Ishikawa (cell line): ENCODE measurements at regions not wholly inside any gene's neighbourhood (a gene's known extent, or its start where the extent isn't known, plus 50 kb on each side); places are given as distances from the start of the nearest gene placed in this dataset.

Experiments used
- CEBPB ChIP-seq: IDR thresholded peaks from 2 replicates; pipeline ENCODE4 v1.6.1; 2012
- CREB1 ChIP-seq: IDR thresholded peaks from 2 replicates; pipeline ENCODE4 v1.6.1; 2012; ENCODE audit warnings: low read depth
- EGR1 ChIP-seq: IDR thresholded peaks from 2 replicates; pipeline ENCODE4 v1.6.1; 2012
- EP300 ChIP-seq: IDR thresholded peaks from 2 replicates; pipeline ENCODE4 v1.6.1; 2012; ENCODE audit warnings: borderline replicate concordance
- FOXM1 ChIP-seq: IDR thresholded peaks from 2 replicates; pipeline ENCODE4 v1.6.1; 2012; ENCODE audit warnings: low read depth, borderline replicate concordance
- NFIC ChIP-seq: IDR thresholded peaks from 2 replicates; pipeline ENCODE4 v1.6.1; 2012
- RAD21 ChIP-seq: IDR thresholded peaks from 2 replicates; pipeline ENCODE4 v1.6.1; 2012; ENCODE audit warnings: low read depth
- TAF1 ChIP-seq: IDR thresholded peaks from 2 replicates; pipeline ENCODE4 v1.6.1; 2012; ENCODE audit warnings: low read depth, mild to moderate bottlenecking
- TCF12 ChIP-seq: IDR thresholded peaks from 2 replicates; pipeline ENCODE4 v1.6.1; 2012; ENCODE audit warnings: low read depth
- TEAD4 ChIP-seq: IDR thresholded peaks from 2 replicates; pipeline ENCODE4 v1.6.1; 2012
- YY1 ChIP-seq: IDR thresholded peaks from 2 replicates; pipeline ENCODE4 v1.6.1; 2012; ENCODE audit warnings: low read depth
- ZBTB7A ChIP-seq: IDR thresholded peaks from 2 replicates; pipeline ENCODE4 v1.6.1; 2012; ENCODE audit warnings: low read depth
- TF ChIP-seq, protein P1 (sequence below): IDR thresholded peaks from 2 replicates; pipeline ENCODE4 v1.6.1; 2012
- TF ChIP-seq, protein P2 (sequence below): IDR thresholded peaks from 2 replicates; pipeline ENCODE4 v1.6.1; 2012
- TF ChIP-seq, protein P3 (sequence below): IDR thresholded peaks from 2 replicates; pipeline ENCODE4 v1.6.1; 2012; ENCODE audit warnings: low read depth, mild to moderate bottlenecking

DNA sequence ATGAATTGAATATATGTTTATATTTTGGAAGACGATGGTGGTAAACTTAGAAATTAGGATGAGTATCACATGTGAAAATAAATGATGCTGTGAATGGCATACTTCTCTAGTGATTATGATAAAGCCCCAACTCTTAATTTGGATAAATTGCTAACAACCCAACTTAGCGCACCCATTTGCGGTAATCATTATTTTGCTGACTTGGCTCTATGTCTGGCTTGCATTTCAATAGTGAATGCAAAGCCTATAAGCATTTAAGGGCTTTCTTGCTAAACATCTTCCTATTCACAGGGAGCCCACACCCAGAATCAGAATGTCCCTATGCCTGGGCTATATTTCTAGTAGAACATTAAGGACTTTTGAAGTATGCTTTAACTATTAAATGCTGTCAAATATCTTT, 910.7 kb upstream of the FANCL start:
- TF ChIP-seq EGR1, result no peak
- TF ChIP-seq, protein P1, sequence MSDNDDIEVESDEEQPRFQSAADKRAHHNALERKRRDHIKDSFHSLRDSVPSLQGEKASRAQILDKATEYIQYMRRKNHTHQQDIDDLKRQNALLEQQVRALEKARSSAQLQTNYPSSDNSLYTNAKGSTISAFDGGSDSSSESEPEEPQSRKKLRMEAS, result no peak
- TF ChIP-seq, protein P2, sequence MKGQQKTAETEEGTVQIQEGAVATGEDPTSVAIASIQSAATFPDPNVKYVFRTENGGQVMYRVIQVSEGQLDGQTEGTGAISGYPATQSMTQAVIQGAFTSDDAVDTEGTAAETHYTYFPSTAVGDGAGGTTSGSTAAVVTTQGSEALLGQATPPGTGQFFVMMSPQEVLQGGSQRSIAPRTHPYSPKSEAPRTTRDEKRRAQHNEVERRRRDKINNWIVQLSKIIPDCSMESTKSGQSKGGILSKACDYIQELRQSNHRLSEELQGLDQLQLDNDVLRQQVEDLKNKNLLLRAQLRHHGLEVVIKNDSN, result no peak
- no peak for TF ChIP-seq TCF12
- no peak for TF ChIP-seq RAD21
- TF ChIP-seq TEAD4, result no peak
- no peak for TF ChIP-seq CREB1
- TF ChIP-seq CEBPB, result no peak
- no peak for TF ChIP-seq EP300
- TF ChIP-seq TAF1, result no peak
- no peak for TF ChIP-seq ZBTB7A

DNA sequence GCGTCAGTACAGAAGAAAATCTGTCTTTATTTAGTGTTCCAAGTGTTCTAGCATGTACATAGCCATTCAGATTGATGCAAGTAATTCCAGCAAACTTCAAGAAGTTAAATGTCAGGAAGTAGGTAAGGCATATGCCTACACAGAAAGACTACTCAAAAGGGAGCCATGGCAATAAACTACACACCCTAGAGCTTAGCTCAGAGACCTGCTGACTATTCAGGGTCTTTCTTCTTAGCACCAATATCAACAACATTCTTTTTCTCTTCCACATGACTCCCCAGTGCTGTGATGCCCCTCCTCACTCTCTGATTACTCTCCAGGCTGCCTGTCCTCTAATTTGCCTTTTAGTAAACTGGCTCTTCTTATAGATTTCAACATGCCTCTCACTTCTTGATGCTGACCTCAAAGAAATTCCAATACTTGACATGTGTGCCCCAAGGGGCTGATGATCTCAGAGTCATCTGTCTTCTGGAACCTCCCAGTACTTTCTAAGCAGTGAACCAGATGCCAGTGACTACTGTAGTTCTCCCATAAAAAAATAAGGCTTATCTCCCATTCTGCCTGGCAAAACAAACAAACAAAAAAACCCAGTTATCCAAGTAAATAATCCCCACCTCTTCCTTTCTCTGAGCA, 909.2 kb upstream of the FANCL start:
- TF ChIP-seq, protein P3, sequence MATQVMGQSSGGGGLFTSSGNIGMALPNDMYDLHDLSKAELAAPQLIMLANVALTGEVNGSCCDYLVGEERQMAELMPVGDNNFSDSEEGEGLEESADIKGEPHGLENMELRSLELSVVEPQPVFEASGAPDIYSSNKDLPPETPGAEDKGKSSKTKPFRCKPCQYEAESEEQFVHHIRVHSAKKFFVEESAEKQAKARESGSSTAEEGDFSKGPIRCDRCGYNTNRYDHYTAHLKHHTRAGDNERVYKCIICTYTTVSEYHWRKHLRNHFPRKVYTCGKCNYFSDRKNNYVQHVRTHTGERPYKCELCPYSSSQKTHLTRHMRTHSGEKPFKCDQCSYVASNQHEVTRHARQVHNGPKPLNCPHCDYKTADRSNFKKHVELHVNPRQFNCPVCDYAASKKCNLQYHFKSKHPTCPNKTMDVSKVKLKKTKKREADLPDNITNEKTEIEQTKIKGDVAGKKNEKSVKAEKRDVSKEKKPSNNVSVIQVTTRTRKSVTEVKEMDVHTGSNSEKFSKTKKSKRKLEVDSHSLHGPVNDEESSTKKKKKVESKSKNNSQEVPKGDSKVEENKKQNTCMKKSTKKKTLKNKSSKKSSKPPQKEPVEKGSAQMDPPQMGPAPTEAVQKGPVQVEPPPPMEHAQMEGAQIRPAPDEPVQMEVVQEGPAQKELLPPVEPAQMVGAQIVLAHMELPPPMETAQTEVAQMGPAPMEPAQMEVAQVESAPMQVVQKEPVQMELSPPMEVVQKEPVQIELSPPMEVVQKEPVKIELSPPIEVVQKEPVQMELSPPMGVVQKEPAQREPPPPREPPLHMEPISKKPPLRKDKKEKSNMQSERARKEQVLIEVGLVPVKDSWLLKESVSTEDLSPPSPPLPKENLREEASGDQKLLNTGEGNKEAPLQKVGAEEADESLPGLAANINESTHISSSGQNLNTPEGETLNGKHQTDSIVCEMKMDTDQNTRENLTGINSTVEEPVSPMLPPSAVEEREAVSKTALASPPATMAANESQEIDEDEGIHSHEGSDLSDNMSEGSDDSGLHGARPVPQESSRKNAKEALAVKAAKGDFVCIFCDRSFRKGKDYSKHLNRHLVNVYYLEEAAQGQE, result no peak
- TF ChIP-seq EGR1 (no peak), CEBPB (no peak), TEAD4 (no peak), NFIC (no peak), TCF12 (no peak), FOXM1 (no peak), CREB1 (no peak), YY1 (no peak), TAF1 (no peak), ZBTB7A (no peak), EP300 (no peak), RAD21 (no peak)
- TF ChIP-seq, protein P2, result no peak
- TF ChIP-seq, protein P1, result no peak

DNA sequence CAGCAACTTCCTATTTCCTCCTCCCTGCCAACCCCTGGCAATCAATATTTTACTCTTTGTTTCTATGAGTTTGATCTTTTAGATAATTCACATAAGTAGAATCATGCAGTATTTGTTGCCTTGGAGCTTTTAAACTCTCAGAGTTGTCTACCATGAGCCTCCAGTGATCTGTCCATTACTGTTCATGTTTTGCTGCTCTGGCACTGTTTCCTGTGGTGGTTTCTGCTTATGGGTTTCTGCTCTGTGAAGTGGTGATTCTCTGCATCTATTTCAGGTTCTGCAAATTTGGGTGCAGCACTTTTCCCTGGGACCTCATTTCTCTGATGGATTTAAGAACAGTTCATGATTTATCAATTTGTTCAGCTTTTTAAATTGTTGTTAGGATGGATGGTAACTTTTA, 908.1 kb upstream of the FANCL start:
- TF ChIP-seq TCF12, result no peak
- TF ChIP-seq, protein P3, result no peak
- TF ChIP-seq NFIC, result no peak
- no peak for TF ChIP-seq CREB1
- no peak for TF ChIP-seq TAF1
- TF ChIP-seq FOXM1, result no peak
- TF ChIP-seq YY1, result no peak
- TF ChIP-seq TEAD4, result no peak
- TF ChIP-seq ZBTB7A, result no peak

DNA sequence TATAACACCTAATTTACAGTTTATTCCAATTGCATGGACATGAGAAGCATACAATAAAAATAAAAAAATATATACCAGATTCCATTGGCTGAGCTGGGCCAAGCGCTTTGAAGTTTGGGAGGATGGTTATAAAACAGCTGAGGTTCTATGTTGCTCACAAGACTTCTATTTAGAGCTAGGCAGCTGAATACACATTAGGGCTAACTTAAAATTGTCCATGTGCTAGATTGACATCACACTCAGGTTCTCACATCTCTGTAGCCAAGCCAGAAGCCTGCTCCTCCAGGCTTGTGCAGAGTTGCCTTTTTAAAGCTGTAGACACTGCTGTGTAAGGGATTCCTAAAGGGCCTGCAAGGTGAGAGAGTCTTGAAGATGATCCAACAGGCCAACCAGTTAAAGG, 871.1 kb upstream of the FANCL start:
- TF ChIP-seq, protein P1, result no peak
- TF ChIP-seq ZBTB7A (no peak), TAF1 (no peak)
- TF ChIP-seq, protein P2, result no peak

DNA sequence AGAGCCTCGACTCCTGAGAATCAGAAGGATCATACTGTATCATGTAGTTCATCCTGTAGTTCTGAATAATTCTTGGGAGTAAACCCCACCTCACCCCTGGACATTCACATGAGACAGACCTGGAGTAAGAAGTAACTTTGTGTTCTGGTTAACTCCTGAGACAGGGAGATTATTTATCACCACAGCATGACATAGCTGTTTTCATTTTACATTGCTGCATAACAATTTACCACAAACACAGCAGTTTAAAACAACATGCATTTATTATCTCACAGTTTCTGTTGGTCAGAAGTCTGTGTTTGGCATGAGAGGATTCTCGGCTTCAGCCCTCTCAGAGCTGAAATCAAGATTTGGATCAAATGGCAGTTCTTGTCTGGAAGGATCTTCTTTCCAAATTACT, 855.8 kb upstream of the FANCL start:
- TF ChIP-seq, protein P3, result no peak
- no peak for TF ChIP-seq TCF12
- no peak for TF ChIP-seq TAF1
- TF ChIP-seq EP300, result no peak
- TF ChIP-seq TEAD4, result no peak
- TF ChIP-seq CREB1, result no peak
- TF ChIP-seq RAD21, result no peak
- no peak for TF ChIP-seq ZBTB7A
- TF ChIP-seq CEBPB, result no peak
